Smooth muscle cell (in vitro differentiated cells): ENCODE measurements at regions not wholly inside any gene's neighbourhood (a gene's known extent, or its start where the extent isn't known, plus 50 kb on each side); places are given as distances from the start of the nearest gene placed in this dataset.
"Not testable (repeated sequence)": the region's sequence is repeated elsewhere in the genome, so short reads cannot be mapped to it uniquely, and the experiment has no call there.

Experiments used
- DNase-seq: peaks from one replicate; lab custom pipeline; 2025; ENCODE audit not compliant: unreplicated experiment; lab: John Stamatoyannopoulos, UW
- H2AFZ ChIP-seq: fragments of 200-600 bp; sonication (generic); 2 replicates; pipeline ENCODE4 v1.6.0; 2016; ENCODE audit warnings: antibody characterized with exemption, low read depth, mild to moderate bottlenecking
- H3F3A ChIP-seq: fragments of 200-600 bp; sonication (generic); 2 replicates; pipeline ENCODE4 v1.6.0; 2017; ENCODE audit warnings: antibody characterized with exemption, low read depth
- H3K27ac ChIP-seq: fragments of 200-600 bp; sonication (generic); 2 replicates; pipeline ENCODE4 v1.5.1; 2016; ENCODE audit warnings: low read depth, mild to moderate bottlenecking
- H3K27me3 ChIP-seq: fragments of 200-600 bp; sonication (generic); 2 replicates; pipeline ENCODE4 v1.6.1; 2016; ENCODE audit warnings: low read depth, mild to moderate bottlenecking
- H3K36me3 ChIP-seq: fragments of 200-600 bp; sonication (generic); 2 replicates; pipeline ENCODE4 v1.5.1; 2016; ENCODE audit warnings: low read depth
- H3K4me1 ChIP-seq: fragments of 200-600 bp; sonication (generic); 2 replicates; pipeline ENCODE4 v1.5.1; 2016; ENCODE audit warnings: low read depth
- H3K4me2 ChIP-seq: fragments of 200-600 bp; sonication (generic); 2 replicates; pipeline ENCODE4 v1.6.0; 2016; ENCODE audit warnings: mild to moderate bottlenecking
- H3K4me3 ChIP-seq: fragments of 200-600 bp; sonication (generic); 2 replicates; pipeline ENCODE4 v1.5.1; 2016; ENCODE audit warnings: mild to moderate bottlenecking
- H3K79me2 ChIP-seq: fragments of 200-600 bp; sonication (generic); 2 replicates; pipeline ENCODE4 v1.6.0; 2016; ENCODE audit warnings: low read depth, mild to moderate bottlenecking
- H3K9ac ChIP-seq: fragments of 200-600 bp; sonication (generic); 2 replicates; pipeline ENCODE4 v1.6.0; 2016; ENCODE audit warnings: low read depth
- H3K9me3 ChIP-seq: fragments of 200-600 bp; sonication (generic); replicated peaks from 2 replicates; pipeline ENCODE4 v1.5.1; 2016; ENCODE audit warnings: low read depth
- H4K20me1 ChIP-seq: fragments of 200-600 bp; sonication (generic); 2 replicates; pipeline ENCODE4 v1.6.0; 2016; ENCODE audit warnings: low read depth
- CTCF ChIP-seq: fragments of 200-600 bp; sonication (generic); IDR thresholded peaks from 2 replicates; pipeline ENCODE4 v1.5.1; 2017; ENCODE audit warnings: borderline replicate concordance, mild to moderate bottlenecking, antibody characterized with exemption; ENCODE audit not compliant: insufficient read depth, poor library complexity, severe bottlenecking
- whole genome bisulfite sequencing: methylation state at CpG from one replicate; pipeline ENCODE4 v1.1.7; 2016; ENCODE audit warnings: low lambda C conversion rate; 5-methylcytosine and 5-hydroxymethylcytosine counted together

GRCh38 chr10:83516788-83517187 is 622.5 kb upstream of the GHITM start:
- Histone ChIP-seq H3K27ac (no peak overlapping the region), H3K27me3 (no peaks in the 10 kb centered on the region), H4K20me1 (no peaks in the 10 kb centered on the region), H3K36me3 (no peaks in the 10 kb centered on the region), H3K4me2 (no peak overlapping the region), H2AFZ (no peak overlapping the region), H3K4me1 (peaks cover 3% of the 10 kb centered on the region), H3K9me3 (no peaks in the 10 kb centered on the region), H3K4me3 (no peak overlapping the region), H3K79me2 (no peaks in the 10 kb centered on the region), H3K9ac (no peak overlapping the region), H3F3A (no peaks in the 10 kb centered on the region)
- WGBS: 89% methylated on average over 4 of the region's 4 CpGs
- no peak for TF ChIP-seq CTCF
- DNase-seq: no peak

- no peaks in the 10 kb centered on the region for H3K36me3 ChIP-seq
- H3F3A ChIP-seq: no peaks in the 10 kb centered on the region
- no peaks in the 10 kb centered on the region for H3K27me3 ChIP-seq
- TF ChIP-seq CTCF: no peak
- H2AFZ ChIP-seq: no peak overlapping the region
- no peak overlapping the region for H3K9ac ChIP-seq
- WGBS: 88% methylated on average over 1 of the region's 1 CpG
- no peaks in the 10 kb centered on the region for H3K9me3 ChIP-seq
- H3K4me1 ChIP-seq: peaks cover 3% of the 10 kb centered on the region
- no peak overlapping the region for H3K4me3 ChIP-seq
- H3K4me2 ChIP-seq: no peak overlapping the region
- no peaks in the 10 kb centered on the region for H3K79me2 ChIP-seq
- H4K20me1 ChIP-seq: no peaks in the 10 kb centered on the region
- H3K27ac ChIP-seq: no peak overlapping the region
- DNase-seq: no peak
These were observed 621.9 kb upstream of the GHITM start for GRCh38 chr10:83517456-83517855.

- Histone ChIP-seq H3K4me2 (no peak overlapping the region), H3K27ac (no peak overlapping the region)
These were observed 620.5 kb upstream of the GHITM start for GRCh38 chr10:83518779-83519178.

GRCh38 chr10:83520386-83520785 is 618.9 kb upstream of the GHITM start:
- H2AFZ ChIP-seq, H3K36me3 ChIP-seq, H3K9me3 ChIP-seq, H3K27ac ChIP-seq, H3K4me1 ChIP-seq, H4K20me1 ChIP-seq, H3K79me2 ChIP-seq, H3F3A ChIP-seq, DNase-seq, H3K9ac ChIP-seq, H3K4me2 ChIP-seq, H3K27me3 ChIP-seq, H3K4me3 ChIP-seq: not testable (repeated sequence)
- 94% methylated on average over 11 of the region's 11 CpGs for WGBS

More at GRCh38 chr10:83518779-83519178, 620.5 kb upstream of the GHITM start:
- Histone ChIP-seq H3K4me3 (no peak overlapping the region), H3K9me3 (no peaks in the 10 kb centered on the region), H3K36me3 (no peaks in the 10 kb centered on the region), H3K79me2 (no peaks in the 10 kb centered on the region), H2AFZ (no peak overlapping the region), H3K4me1 (peaks cover 3% of the 10 kb centered on the region), H3K9ac (no peak overlapping the region), H4K20me1 (no peaks in the 10 kb centered on the region), H3K27me3 (no peaks in the 10 kb centered on the region), H3F3A (no peaks in the 10 kb centered on the region)
- no peak for TF ChIP-seq CTCF
- no peak for DNase-seq
- WGBS: 91% methylated on average over 4 of the region's 4 CpGs
